ENCODE measurements at regions not wholly inside any gene's neighbourhood (a gene's known extent, or its start where the extent isn't known, plus 50 kb on each side); places are given as distances from the start of the nearest gene placed in this dataset.

DNA sequence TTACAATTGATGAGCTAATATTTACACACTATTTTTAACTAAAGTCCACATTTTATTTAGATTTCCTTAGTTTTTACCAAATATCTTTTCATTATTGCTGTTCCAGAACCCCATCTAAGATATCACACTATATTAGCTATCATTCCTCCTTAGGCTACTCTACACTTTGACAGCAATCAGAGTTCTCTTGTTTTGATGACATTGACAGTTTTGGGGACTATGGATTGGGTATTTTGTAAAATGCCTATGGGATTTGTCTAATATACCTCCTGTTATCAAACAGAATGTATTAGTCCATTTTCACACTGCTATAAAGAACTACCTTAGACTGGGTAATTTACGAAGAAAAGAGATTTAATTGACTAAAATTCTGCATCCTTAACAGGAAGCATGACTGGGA lies 489.1 kb downstream of the FOXG1 start:
- no peak for TF ChIP-seq POLR2A (IDR thresholded peaks at IDR 0.05)
- TF ChIP-seq, protein P1, sequence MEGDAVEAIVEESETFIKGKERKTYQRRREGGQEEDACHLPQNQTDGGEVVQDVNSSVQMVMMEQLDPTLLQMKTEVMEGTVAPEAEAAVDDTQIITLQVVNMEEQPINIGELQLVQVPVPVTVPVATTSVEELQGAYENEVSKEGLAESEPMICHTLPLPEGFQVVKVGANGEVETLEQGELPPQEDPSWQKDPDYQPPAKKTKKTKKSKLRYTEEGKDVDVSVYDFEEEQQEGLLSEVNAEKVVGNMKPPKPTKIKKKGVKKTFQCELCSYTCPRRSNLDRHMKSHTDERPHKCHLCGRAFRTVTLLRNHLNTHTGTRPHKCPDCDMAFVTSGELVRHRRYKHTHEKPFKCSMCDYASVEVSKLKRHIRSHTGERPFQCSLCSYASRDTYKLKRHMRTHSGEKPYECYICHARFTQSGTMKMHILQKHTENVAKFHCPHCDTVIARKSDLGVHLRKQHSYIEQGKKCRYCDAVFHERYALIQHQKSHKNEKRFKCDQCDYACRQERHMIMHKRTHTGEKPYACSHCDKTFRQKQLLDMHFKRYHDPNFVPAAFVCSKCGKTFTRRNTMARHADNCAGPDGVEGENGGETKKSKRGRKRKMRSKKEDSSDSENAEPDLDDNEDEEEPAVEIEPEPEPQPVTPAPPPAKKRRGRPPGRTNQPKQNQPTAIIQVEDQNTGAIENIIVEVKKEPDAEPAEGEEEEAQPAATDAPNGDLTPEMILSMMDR (IDR thresholded peaks at IDR 0.05): no peak
